ENCODE measurements at regions not wholly inside any gene's neighbourhood (a gene's known extent, or its start where the extent isn't known, plus 50 kb on each side); places are given as distances from the start of the nearest gene placed in this dataset.
"Not testable (repeated sequence)": the region's sequence is repeated elsewhere in the genome, so short reads cannot be mapped to it uniquely, and the experiment has no call there.

- peak; percentile 67 for DNase-seq
Measured at GRCh38 chr1:67945733-67946374, 104.6 kb downstream of the DIRAS3 start.

GRCh38 chr1:67942274-67942673 is 108.2 kb downstream of the DIRAS3 start:
- no peak for DNase-seq

DNA sequence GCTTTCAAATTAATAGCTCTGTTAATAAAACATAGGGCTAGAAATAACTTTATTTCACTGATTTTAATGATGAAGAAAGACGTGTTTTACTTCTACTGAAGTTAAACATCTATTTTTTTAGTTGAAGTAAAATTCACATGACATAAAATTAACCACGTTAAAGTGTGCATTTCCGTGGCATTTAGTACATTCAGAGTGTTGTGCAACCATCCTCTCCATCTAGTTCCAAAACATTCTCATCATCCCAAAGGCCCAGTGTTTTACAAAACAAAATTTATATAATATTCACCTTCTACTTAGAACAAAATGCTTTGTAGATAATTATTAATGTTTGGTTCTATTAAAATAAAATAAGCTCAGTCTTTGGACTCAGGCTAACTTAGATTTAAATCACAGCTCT is 108.5 kb upstream of the GNG12 start:
- no peak for DNase-seq

- DNase-seq = no peak
Measured at GRCh38 chr1:67941155-67941554, 107.9 kb upstream of the GNG12 start.

GRCh38 chr1:67939942-67940341 is 106.7 kb upstream of the GNG12 start:
- DNase-seq = no peak

GRCh38 chr1:67939186-67939743 is 106.0 kb upstream of the GNG12 start:
- DNase-seq = peak; percentile 46

- no peak for DNase-seq
Measured at GRCh38 chr1:67937651-67938050, 104.4 kb upstream of the GNG12 start.

DNA sequence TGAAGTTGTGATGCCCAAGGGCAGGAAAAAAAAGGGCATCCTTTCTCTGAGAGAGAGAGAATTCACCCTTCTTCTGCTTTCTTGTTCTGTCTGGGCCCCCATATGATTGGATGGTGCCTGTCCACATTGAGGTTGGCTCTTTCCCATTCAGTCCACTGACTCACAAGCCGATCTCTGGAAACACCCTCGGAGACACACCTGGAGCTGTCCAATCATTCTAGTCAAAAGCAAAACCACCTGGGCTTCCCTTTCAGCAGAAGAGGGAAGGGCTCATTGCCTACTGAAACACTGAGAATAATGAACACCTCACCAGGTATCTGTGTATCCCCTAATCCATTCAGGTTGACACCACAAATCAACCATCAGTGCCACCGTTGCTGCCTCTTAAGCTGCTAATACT is 103.7 kb upstream of the GNG12 start:
- no peak for DNase-seq

DNA sequence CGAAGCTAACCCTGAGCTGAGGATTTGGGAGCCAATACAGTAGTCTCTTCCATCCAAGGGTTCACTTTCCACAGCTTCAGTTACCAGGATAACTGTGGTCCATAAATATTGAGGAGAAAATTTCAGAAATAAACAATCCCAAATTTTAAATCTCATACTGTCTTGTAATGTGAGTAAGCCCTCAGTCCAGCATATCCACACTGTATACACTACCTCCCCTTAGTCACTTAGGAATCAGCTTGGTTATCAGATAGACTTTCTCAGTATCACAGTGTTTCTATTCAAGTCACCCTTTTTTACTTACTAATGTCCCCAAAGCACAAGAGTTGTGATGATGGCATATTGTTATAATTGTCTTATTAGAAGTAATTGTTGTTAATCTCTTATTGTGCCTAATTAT is 102.3 kb upstream of the GNG12 start:
- no peak for DNase-seq

GRCh38 chr1:67931198-67931597 is 97.9 kb upstream of the GNG12 start:
- no peak for DNase-seq

- DNase-seq = no peak
Measured at GRCh38 chr1:67923074-67923473, 89.8 kb upstream of the GNG12 start.

DNA sequence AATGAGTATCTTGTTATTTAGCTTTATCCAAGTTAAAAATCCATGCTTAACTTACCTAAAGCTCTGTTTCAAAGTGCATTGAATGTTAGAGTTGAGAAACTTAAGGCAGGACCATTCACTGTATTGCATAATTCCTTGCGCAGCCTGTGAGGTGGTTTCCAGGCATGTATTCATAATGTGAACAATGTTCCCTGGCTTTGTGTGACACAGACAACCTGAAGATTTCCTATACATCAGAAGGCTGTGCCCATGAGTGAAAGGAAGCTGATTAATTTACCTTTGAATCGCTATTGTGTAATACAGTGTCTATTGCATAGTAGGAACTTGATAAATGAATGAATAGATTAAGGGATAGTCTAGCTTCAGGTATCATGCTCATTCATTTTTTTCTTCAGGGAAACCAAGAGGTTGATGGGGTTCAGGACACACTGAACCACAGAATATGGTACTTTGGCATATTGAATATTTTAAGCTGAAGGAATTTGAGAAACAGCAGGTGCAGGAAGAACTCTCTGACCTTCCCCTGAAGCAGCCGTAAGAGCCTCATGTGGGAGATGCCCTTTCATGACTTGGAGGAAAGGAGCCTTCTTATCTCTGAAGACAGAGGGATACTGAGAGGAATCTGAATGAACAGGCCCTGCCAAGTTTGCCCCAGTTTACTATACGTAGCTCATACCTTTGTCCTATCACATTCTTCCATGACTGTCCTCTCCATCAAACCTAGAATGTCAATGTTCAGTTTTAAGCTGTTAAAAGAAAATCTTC is 88.6 kb upstream of the GNG12 start:
- no peak for DNase-seq

GRCh38 chr1:67919274-67920072 is 86.2 kb upstream of the GNG12 start:
- DNase-seq = no peak

DNA sequence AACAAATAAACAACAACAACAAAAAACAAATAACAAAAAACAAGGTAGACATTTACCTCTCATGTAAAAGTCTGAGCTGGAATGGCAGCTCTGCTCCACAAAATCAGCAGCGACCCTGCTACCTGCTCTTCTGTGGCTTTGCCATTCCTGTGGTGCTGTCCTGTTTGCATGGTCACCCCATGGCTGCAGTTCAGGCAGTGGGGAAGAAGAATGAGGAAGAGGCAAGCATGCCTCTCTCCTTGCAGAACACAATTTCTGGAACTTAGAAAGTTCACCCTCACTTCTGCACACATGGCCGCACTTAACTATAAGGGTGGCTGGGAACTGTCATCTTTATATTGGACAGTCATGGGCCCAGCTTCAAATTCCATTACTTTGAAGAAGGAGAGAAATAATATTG is 84.8 kb upstream of the GNG12 start:
- no peak for DNase-seq

DNA sequence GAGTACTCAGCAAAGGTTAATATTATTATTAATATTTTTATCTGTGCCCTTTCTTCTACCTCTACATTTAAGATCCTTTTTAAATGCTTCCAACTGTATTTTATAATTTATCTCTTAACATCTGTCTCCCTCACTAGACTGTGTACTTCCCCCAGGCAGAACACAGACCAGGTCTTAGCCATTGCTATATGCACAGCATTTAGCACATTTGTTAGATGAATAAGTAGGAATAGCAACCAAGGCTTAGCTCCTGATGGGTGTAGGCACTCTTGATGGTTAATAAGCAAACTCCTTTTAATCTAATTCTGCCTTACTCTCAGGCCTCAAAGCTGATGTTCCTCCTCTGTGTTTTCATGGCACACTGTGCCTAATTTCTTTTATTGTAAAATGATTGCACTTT is 83.7 kb upstream of the GNG12 start:
- DNase-seq = no peak

DNA sequence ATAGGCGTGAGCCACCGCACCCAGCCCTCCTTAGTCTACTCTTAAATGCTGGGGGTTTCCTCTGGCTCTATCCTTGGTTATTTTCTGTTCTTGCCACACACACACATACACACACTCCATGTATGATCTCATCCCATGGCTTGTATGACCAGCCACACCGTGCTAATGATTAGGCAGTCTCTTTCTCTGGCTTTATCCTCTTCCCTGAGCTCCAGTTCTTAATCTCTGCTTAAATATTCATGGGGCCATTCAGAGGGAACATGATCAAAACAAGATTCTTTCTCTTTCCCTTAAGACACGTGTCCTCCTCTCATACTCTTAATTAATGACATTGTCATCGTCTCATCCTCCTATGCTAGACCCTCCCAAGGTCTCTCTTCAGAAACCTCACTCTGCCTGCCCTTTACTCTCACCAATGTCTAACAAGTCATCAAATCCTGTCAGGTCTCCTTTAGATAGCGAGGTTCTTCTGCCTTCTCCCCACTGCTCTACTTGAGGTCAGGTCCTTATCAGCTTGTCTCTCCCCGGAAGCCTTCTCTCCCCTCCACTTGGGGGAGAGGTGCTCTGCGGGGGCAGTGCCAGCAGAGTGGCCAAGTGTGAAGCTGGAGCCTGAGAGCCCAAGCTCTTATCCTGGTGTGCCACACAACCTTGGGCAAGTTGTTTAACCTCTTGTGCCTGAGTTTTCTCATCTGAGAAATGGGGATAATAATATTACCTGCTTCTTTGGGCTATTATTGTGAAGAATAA is 83.0 kb upstream of the GNG12 start:
- no peak for DNase-seq

DNA sequence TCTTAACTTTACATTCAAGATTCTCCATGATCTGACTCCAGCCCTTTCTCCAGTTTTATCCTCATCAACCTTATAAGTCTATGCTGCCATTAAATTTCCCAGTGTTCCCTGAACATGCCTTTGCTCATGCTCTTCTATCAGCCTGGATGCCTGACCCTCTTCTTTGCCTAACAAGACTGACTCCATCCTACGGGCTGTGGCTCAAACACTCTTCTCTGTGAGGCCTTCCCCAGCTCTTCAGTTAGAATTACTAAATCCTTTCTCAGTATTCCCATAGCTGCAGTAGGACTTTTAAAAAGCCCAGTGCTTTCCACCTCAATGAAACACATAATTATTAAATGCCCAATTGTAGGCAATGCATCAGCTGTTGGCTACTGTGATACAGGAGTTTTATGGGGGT is 76.5 kb upstream of the GNG12 start:
- no peak for DNase-seq

DNA sequence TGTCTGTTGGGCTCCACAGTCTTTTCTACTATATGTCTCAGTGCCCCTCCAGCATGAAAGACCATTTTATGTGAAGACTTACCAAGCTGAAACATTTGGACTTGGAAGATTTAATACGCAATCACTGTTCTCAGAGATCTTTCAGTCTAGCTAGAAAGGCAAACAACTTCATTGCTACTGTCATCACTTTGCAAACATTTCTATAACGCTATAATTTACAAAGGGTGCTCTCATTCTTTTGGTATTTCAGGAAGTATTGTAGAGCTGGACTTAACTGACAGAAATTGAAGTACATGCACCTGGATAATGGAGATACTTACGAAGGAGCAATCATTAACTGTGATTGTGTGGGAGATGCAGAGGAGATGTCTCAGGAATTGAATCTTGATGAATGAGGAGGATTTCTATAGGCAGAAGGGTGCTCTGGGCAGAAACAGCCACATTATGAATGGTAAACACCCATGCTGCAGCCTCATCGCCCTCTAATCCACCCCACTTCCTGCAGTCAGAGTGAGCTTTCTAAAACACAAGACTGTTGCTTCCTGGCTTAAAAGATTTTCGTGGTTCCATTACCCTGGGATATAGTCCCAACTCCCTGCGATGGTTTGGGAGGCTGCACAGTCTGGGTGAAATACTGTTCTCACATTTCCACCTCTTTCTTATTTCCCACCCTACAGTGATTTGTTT is 75.1 kb upstream of the GNG12 start:
- no peak for DNase-seq

GRCh38 chr1:67907467-67907866 is 74.2 kb upstream of the GNG12 start:
- not testable (repeated sequence) for DNase-seq

- not testable (repeated sequence) for DNase-seq
Measured at GRCh38 chr1:67906015-67906414, 72.7 kb upstream of the GNG12 start.

DNA sequence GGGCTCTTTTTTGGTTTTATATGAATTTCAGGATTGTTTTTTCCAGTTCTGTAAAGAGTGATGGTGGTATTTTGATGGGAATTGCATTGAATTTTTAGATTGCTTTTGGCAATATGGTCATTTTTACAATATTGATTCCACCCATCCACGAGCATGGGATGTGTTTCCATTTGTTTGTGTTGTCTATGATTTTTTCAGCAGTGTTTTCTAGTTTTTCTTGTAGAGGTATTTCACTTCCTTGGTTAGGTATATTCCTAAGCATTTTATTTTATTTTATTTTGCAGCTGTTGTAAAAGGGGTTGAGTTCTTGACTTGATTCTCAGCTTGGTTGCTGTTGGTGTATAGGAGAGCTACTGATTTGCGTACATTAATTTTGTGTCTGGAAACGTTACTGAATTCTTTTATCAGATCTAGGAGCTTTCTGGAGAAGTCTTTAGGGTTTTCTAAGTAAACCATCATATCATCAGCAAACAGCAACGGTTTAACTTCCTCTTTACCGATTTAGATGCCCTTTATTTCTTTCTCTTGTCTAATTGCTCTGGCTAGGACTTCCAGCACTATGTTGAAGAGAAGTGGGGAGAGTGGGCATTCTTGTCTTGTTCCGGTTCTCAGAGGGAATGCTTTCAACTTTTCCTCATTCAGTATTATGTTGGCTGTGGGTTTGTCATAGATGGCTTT is 69.4 kb upstream of the GNG12 start:
- DNase-seq = not testable (repeated sequence)

Data from retina (tissue), 1 donor.